ENCODE measurements at regions not wholly inside any gene's neighbourhood (a gene's known extent, or its start where the extent isn't known, plus 50 kb on each side); places are given as distances from the start of the nearest gene placed in this dataset.

DNA sequence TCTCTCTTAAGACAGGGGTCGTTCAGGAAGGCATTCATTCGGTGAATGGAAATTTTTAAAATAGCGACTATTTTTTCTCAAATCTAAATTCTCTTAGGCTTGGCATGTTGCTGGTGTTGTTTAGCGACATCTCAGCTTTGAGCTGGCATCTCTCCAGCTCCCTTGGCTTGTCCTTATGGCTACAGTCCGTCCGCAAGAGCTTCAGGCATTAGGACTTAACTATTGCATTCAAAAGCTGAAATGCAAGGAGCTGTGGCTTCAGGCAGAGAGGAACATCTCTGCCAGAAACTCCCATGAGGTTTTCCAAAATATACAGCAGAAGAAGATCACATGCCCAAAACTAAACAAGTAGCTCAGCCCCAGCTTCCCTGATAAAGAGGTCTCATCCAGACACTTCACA lies 578.5 kb downstream of the EFNB2 start:
- BruUV-seq (replicated peaks), result no TSS peak
- ATAC-seq, result no peak

DNA sequence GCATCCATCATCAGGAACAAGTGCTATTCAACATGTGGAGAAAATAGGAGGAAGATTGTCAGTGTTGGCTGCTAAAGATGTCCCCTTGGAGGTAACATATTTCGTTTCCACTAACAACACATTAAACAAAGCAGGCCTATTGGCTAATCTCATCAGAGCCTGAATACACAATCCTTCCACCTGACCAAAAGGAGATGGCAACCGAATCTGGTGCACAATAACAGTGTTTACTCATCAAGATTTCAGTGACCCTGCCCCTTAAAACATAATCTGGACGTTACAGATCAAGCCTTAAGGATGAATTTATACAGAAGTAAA lies 582.5 kb downstream of the EFNB2 start:
- POLR2A ChIA-PET (ENCODE audit: unreplicated experiment), result no interaction called here
- no peaks in the 10 kb centered on the region for H3K4me1 ChIP-seq (ENCODE audit: insufficient read depth, low read length)
- no peaks in the 10 kb centered on the region for H3K9me3 ChIP-seq (ENCODE audit: low read length)
- H3F3A ChIP-seq (ENCODE audit: low read length, unreplicated experiment), result no peaks in the 10 kb centered on the region
- H3K27me3 ChIP-seq (ENCODE audit: low read length), result no peaks in the 10 kb centered on the region
- BruUV-seq (replicated peaks), result no TSS peak
- CTCF ChIA-PET, result no interaction called here
- no peak overlapping the region for H3K9ac ChIP-seq (ENCODE audit: low read length)
- ATAC-seq, result no peak
- no peak for DNase-seq
- no peak overlapping the region for H3K27ac ChIP-seq (ENCODE audit: low read length)
- no peaks in the 10 kb centered on the region for H3K79me2 ChIP-seq (ENCODE audit: low read length)
- H2AFZ ChIP-seq (ENCODE audit: low read length), result no peak overlapping the region
- TF ChIP-seq, protein P1, sequence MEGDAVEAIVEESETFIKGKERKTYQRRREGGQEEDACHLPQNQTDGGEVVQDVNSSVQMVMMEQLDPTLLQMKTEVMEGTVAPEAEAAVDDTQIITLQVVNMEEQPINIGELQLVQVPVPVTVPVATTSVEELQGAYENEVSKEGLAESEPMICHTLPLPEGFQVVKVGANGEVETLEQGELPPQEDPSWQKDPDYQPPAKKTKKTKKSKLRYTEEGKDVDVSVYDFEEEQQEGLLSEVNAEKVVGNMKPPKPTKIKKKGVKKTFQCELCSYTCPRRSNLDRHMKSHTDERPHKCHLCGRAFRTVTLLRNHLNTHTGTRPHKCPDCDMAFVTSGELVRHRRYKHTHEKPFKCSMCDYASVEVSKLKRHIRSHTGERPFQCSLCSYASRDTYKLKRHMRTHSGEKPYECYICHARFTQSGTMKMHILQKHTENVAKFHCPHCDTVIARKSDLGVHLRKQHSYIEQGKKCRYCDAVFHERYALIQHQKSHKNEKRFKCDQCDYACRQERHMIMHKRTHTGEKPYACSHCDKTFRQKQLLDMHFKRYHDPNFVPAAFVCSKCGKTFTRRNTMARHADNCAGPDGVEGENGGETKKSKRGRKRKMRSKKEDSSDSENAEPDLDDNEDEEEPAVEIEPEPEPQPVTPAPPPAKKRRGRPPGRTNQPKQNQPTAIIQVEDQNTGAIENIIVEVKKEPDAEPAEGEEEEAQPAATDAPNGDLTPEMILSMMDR (conservative IDR thresholded peaks at IDR 0.05; ENCODE audit: low read depth, low read length), result no peak
- TF ChIP-seq EZH2 (IDR thresholded peaks at IDR 0.05; ENCODE audit: low read length, unreplicated experiment) (no peak), EZH2phosphoT487 (IDR thresholded peaks at IDR 0.05; ENCODE audit: borderline replicate concordance, low read length) (no peak)
- no peaks in the 10 kb centered on the region for H4K20me1 ChIP-seq (ENCODE audit: low read length)
- intact Hi-C loops (cut with micrococcal nuclease), result no loop called here
- no peaks in the 10 kb centered on the region for H3K36me3 ChIP-seq (ENCODE audit: low read depth, low read length)
- no peak overlapping the region for H3K4me2 ChIP-seq (ENCODE audit: low read length)
- no peak overlapping the region for H3K4me3 ChIP-seq (ENCODE audit: low read length)
- no peaks in the 10 kb centered on the region for H3K9me2 ChIP-seq (replicated peaks; ENCODE audit: low read length)

More for the DNA sequence above, 578.5 kb downstream of the EFNB2 start:
- Histone ChIP-seq H3K4me2 (ENCODE audit: low read length) (no peak overlapping the region), H2AFZ (ENCODE audit: low read length) (no peak overlapping the region), H3K9me3 (ENCODE audit: low read length) (no peaks in the 10 kb centered on the region), H3K4me3 (ENCODE audit: low read length) (no peak overlapping the region), H3K27ac (ENCODE audit: low read length) (no peak overlapping the region), H3K9ac (ENCODE audit: low read length) (no peak overlapping the region), H3K4me1 (ENCODE audit: insufficient read depth, low read length) (no peaks in the 10 kb centered on the region), H4K20me1 (ENCODE audit: low read length) (no peaks in the 10 kb centered on the region), H3K27me3 (ENCODE audit: low read length) (no peaks in the 10 kb centered on the region), H3F3A (ENCODE audit: low read length, unreplicated experiment) (no peaks in the 10 kb centered on the region), H3K36me3 (ENCODE audit: low read depth, low read length) (no peaks in the 10 kb centered on the region), H3K79me2 (ENCODE audit: low read length) (no peaks in the 10 kb centered on the region), H3K9me2 (replicated peaks; ENCODE audit: low read length) (no peaks in the 10 kb centered on the region)
- ChIA-PET CTCF (no interaction called here), POLR2A (ENCODE audit: unreplicated experiment) (no interaction called here)
- no peak for DNase-seq
- TF ChIP-seq EZH2phosphoT487 (IDR thresholded peaks at IDR 0.05; ENCODE audit: borderline replicate concordance, low read length) (no peak), EZH2 (IDR thresholded peaks at IDR 0.05; ENCODE audit: low read length, unreplicated experiment) (no peak)
- TF ChIP-seq, protein P1 (conservative IDR thresholded peaks at IDR 0.05; ENCODE audit: low read depth, low read length), result no peak
- intact Hi-C loops (cut with micrococcal nuclease), result no loop called here

DNA sequence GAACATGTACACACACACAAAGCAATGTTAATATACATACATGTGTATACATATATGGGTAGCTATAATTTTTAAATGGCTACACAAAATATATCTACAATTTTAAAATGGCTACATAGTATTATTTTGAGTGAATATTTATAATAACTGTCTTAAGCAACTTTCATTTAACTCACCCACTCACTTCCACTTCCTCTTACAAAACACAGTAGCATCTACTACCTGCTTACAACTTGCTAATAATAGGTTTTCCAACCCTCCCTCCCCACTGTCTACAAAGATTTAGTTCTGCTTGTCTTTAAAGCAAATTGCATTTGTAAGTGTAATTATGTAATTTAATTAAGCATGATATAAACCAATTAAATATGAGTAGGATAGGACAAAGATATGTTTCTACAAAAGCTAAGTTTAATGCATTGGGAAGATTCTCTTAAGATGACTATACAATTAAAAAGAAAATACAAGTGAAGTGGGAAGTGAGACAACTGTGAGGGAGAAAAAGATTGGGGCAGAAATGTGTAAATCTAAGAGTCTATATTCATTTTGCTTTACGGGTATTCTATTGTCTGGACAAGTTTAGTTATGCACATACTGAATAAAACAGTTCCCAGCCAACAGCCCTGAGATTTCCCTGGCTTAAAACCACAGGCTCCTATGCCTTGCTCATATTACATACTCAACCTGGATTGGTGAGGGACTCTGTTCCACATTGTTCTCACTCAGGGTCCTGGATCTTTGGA lies 583.1 kb downstream of the EFNB2 start:
- Histone ChIP-seq H3K4me2 (ENCODE audit: low read length) (no peak overlapping the region), H3K9me2 (replicated peaks; ENCODE audit: low read length) (no peaks in the 10 kb centered on the region), H3K36me3 (ENCODE audit: low read depth, low read length) (no peaks in the 10 kb centered on the region), H3K4me3 (ENCODE audit: low read length) (no peak overlapping the region), H3K9ac (ENCODE audit: low read length) (no peak overlapping the region), H3F3A (ENCODE audit: low read length, unreplicated experiment) (no peaks in the 10 kb centered on the region), H3K9me3 (ENCODE audit: low read length) (no peaks in the 10 kb centered on the region), H2AFZ (ENCODE audit: low read length) (no peak overlapping the region), H3K4me1 (ENCODE audit: insufficient read depth, low read length) (no peaks in the 10 kb centered on the region), H3K79me2 (ENCODE audit: low read length) (no peaks in the 10 kb centered on the region), H3K27ac (ENCODE audit: low read length) (no peak overlapping the region), H4K20me1 (ENCODE audit: low read length) (no peaks in the 10 kb centered on the region), H3K27me3 (ENCODE audit: low read length) (no peaks in the 10 kb centered on the region)
- TF ChIP-seq EZH2phosphoT487 (IDR thresholded peaks at IDR 0.05; ENCODE audit: borderline replicate concordance, low read length), result no peak
- TF ChIP-seq EZH2 (IDR thresholded peaks at IDR 0.05; ENCODE audit: low read length, unreplicated experiment), result no peak
- TF ChIP-seq, protein P1 (conservative IDR thresholded peaks at IDR 0.05; ENCODE audit: low read depth, low read length), result no peak
- ChIA-PET POLR2A (ENCODE audit: unreplicated experiment) (no interaction called here), CTCF (no interaction called here)
- BruUV-seq (replicated peaks), result no TSS peak
- ATAC-seq (no peak), DNase-seq (no peak)
- intact Hi-C loops (cut with micrococcal nuclease), result no loop called here
